Neural cell (in vitro differentiated cells): ENCODE measurements at regions not wholly inside any gene's neighbourhood (a gene's known extent, or its start where the extent isn't known, plus 50 kb on each side); places are given as distances from the start of the nearest gene placed in this dataset.

ENCODE experiments used
- H2AFZ ChIP-seq: fragments of 200-600, 300-800 bp; sonication (generic), shearing (Covaris generic); 2 replicates; pipeline ENCODE4 v1.6.0; 2014; ENCODE audit warnings: low read depth, mild to moderate bottlenecking, antibody characterized with exemption, low read length, moderate library complexity
- H3F3A ChIP-seq: fragments of 200-600 bp; shearing (Covaris generic); 2 replicates; pipeline ENCODE4 v1.6.1; 2016; ENCODE audit warnings: mild to moderate bottlenecking, moderate library complexity, mixed read lengths, antibody characterized with exemption, low read length; ENCODE audit not compliant: insufficient read depth, poor library complexity, severe bottlenecking
- H3K27ac ChIP-seq: fragments of 200-600, 300-800 bp; sonication (generic), shearing (Covaris generic); 2 replicates; pipeline ENCODE4 v1.5.1; 2014; ENCODE audit warnings: mild to moderate bottlenecking, low read length, moderate library complexity
- H3K27me3 ChIP-seq: fragments of 300-800, 200-600 bp; sonication (generic), shearing (Covaris generic); 2 replicates; pipeline ENCODE4 v1.6.0; 2014; ENCODE audit warnings: mild to moderate bottlenecking, low read depth, low read length, moderate library complexity; ENCODE audit not compliant: insufficient read depth
- H3K36me3 ChIP-seq: fragments of 300-800, 200-600 bp; sonication (generic), shearing (Covaris generic); 2 replicates; pipeline ENCODE4 v1.5.1; 2014; ENCODE audit warnings: mild to moderate bottlenecking, antibody characterized with exemption, low read length, moderate library complexity; ENCODE audit not compliant: insufficient read depth
- H3K4me2 ChIP-seq: fragments of 300-800, 200-600 bp; sonication (generic), shearing (Covaris generic); 2 replicates; pipeline ENCODE4 v1.6.0; 2014; ENCODE audit warnings: mild to moderate bottlenecking, low read length
- H3K4me3 ChIP-seq: fragments of 300-800, 200-600 bp; sonication (generic), shearing (Covaris generic); 2 replicates; pipeline ENCODE4 v1.5.1; 2014; ENCODE audit warnings: mild to moderate bottlenecking, low read length, moderate library complexity
- H3K79me2 ChIP-seq: fragments of 200-600 bp; shearing (Covaris generic); replicated peaks from 2 replicates; pipeline ENCODE4 v1.6.0; 2014; ENCODE audit warnings: mild to moderate bottlenecking, low read length, moderate library complexity; ENCODE audit not compliant: insufficient read depth
- H3K9ac ChIP-seq: fragments of 300-800, 200-600 bp; sonication (generic), shearing (Covaris generic); 2 replicates; pipeline ENCODE4 v1.6.1; 2016; ENCODE audit warnings: mild to moderate bottlenecking, low read length, mixed read lengths
- H3K9me2 ChIP-seq: fragments of 200-600 bp; shearing (Covaris generic); 2 replicates; pipeline ENCODE4 v1.6.1; 2016; ENCODE audit warnings: mild to moderate bottlenecking, low read length, mixed read lengths; ENCODE audit not compliant: insufficient read depth
- H3K9me3 ChIP-seq: fragments of 200-600, 300-800 bp; sonication (generic), shearing (Covaris generic); 2 replicates; pipeline ENCODE4 v1.6.1; 2016; ENCODE audit warnings: mild to moderate bottlenecking, mixed run types, low read length, moderate library complexity, mixed read lengths
- H4K20me1 ChIP-seq: fragments of 200-600 bp; shearing (Covaris generic); 2 replicates; pipeline ENCODE4 v1.6.1; 2016; ENCODE audit warnings: mild to moderate bottlenecking, mixed run types; ENCODE audit not compliant: insufficient read depth
- CTCF ChIP-seq: fragments of 450-650 bp; IDR thresholded peaks from 2 replicates; pipeline ENCODE4 v1.5.1; 2014; ENCODE audit warnings: antibody characterized with exemption, mild to moderate bottlenecking, moderate library complexity; ENCODE audit not compliant: poor library complexity, severe bottlenecking
- EZH2 ChIP-seq: fragments of 200-600, 300-800 bp; shearing (Covaris generic), sonication (generic); IDR thresholded peaks from 2 replicates; pipeline ENCODE4 v1.6.1; 2014; ENCODE audit warnings: antibody characterized with exemption, low read length, borderline replicate concordance, mild to moderate bottlenecking; ENCODE audit not compliant: insufficient read depth, poor library complexity, severe bottlenecking
- MXI1 ChIP-seq: fragments of 450-650 bp; conservative IDR thresholded peaks from 2 replicates; pipeline ENCODE4 v1.6.1; 2014; ENCODE audit warnings: antibody characterized with exemption, mild to moderate bottlenecking; ENCODE audit not compliant: poor library complexity, severe bottlenecking
- POLR2AphosphoS5 ChIP-seq: IDR thresholded peaks from 2 replicates; pipeline ENCODE4 v1.6.1; 2012
- RAD21 ChIP-seq: fragments of 450-650 bp; conservative IDR thresholded peaks from 2 replicates; pipeline ENCODE4 v1.6.1; 2014; ENCODE audit warnings: antibody characterized with exemption, mild to moderate bottlenecking, moderate library complexity
- SMC3 ChIP-seq: fragments of 450-650 bp; conservative IDR thresholded peaks from 2 replicates; pipeline ENCODE4 v1.6.1; 2014; ENCODE audit warnings: antibody characterized with exemption, mild to moderate bottlenecking, moderate library complexity; ENCODE audit not compliant: poor library complexity
- TAF1 ChIP-seq: IDR thresholded peaks from 2 replicates; pipeline ENCODE4 v1.6.1; 2012; ENCODE audit warnings: low read depth
- TF ChIP-seq, protein P1 (sequence below): IDR thresholded peaks from 2 replicates; pipeline ENCODE4 v1.6.1; 2012; ENCODE audit warnings: borderline replicate concordance

GRCh38 chr2:13197248-13197647 lies 480.5 kb downstream of the TRIB2 start:
- Histone ChIP-seq H3K9me2 (no peaks in the 10 kb centered on the region), H3K9ac (no peak overlapping the region), H3F3A (no peaks in the 10 kb centered on the region), H3K79me2 (no peaks in the 10 kb centered on the region), H3K9me3 (no peaks in the 10 kb centered on the region), H2AFZ (no peak overlapping the region), H3K4me2 (no peak overlapping the region), H3K27ac (no peak overlapping the region), H3K4me3 (no peak overlapping the region), H3K36me3 (no peaks in the 10 kb centered on the region), H3K27me3 (no peaks in the 10 kb centered on the region), H4K20me1 (no peaks in the 10 kb centered on the region)
- TF ChIP-seq EZH2 (no peak), POLR2AphosphoS5 (no peak), SMC3 (no peak), MXI1 (no peak), RAD21 (no peak), TAF1 (no peak), CTCF (no peak)
- TF ChIP-seq, protein P1, sequence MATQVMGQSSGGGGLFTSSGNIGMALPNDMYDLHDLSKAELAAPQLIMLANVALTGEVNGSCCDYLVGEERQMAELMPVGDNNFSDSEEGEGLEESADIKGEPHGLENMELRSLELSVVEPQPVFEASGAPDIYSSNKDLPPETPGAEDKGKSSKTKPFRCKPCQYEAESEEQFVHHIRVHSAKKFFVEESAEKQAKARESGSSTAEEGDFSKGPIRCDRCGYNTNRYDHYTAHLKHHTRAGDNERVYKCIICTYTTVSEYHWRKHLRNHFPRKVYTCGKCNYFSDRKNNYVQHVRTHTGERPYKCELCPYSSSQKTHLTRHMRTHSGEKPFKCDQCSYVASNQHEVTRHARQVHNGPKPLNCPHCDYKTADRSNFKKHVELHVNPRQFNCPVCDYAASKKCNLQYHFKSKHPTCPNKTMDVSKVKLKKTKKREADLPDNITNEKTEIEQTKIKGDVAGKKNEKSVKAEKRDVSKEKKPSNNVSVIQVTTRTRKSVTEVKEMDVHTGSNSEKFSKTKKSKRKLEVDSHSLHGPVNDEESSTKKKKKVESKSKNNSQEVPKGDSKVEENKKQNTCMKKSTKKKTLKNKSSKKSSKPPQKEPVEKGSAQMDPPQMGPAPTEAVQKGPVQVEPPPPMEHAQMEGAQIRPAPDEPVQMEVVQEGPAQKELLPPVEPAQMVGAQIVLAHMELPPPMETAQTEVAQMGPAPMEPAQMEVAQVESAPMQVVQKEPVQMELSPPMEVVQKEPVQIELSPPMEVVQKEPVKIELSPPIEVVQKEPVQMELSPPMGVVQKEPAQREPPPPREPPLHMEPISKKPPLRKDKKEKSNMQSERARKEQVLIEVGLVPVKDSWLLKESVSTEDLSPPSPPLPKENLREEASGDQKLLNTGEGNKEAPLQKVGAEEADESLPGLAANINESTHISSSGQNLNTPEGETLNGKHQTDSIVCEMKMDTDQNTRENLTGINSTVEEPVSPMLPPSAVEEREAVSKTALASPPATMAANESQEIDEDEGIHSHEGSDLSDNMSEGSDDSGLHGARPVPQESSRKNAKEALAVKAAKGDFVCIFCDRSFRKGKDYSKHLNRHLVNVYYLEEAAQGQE: no peak

GRCh38 chr2:13201924-13202323 lies 485.2 kb downstream of the TRIB2 start:
- Histone ChIP-seq H3K27me3 (no peaks in the 10 kb centered on the region), H4K20me1 (no peaks in the 10 kb centered on the region), H2AFZ (no peak overlapping the region), H3K9ac (no peak overlapping the region), H3K79me2 (no peaks in the 10 kb centered on the region), H3K27ac (no peak overlapping the region), H3K9me2 (no peaks in the 10 kb centered on the region), H3K9me3 (no peaks in the 10 kb centered on the region), H3K36me3 (no peaks in the 10 kb centered on the region), H3K4me3 (no peak overlapping the region), H3F3A (no peaks in the 10 kb centered on the region), H3K4me2 (no peak overlapping the region)
- peak; percentile 32 for TF ChIP-seq CTCF
- TF ChIP-seq RAD21: peak; percentile 34
- no peak for TF ChIP-seq EZH2
